Loucy (cell line): ENCODE measurements at regions not wholly inside any gene's neighbourhood (a gene's known extent, or its start where the extent isn't known, plus 50 kb on each side); places are given as distances from the start of the nearest gene placed in this dataset.

Experiments
- EZH2phosphoT487 ChIP-seq: fragments of 200-600 bp; IDR thresholded peaks from 2 replicates; pipeline ENCODE4 v1.6.1; 2018; ENCODE audit warnings: antibody characterized with exemption, mild to moderate bottlenecking, moderate library complexity, borderline replicate concordance
- TF ChIP-seq, protein P1 (sequence below): fragments of 200-600 bp; sonication (generic); conservative IDR thresholded peaks from 2 replicates; pipeline ENCODE4 v1.5.1; 2014; ENCODE audit warnings: mild to moderate bottlenecking, antibody characterized with exemption, low read length

DNA sequence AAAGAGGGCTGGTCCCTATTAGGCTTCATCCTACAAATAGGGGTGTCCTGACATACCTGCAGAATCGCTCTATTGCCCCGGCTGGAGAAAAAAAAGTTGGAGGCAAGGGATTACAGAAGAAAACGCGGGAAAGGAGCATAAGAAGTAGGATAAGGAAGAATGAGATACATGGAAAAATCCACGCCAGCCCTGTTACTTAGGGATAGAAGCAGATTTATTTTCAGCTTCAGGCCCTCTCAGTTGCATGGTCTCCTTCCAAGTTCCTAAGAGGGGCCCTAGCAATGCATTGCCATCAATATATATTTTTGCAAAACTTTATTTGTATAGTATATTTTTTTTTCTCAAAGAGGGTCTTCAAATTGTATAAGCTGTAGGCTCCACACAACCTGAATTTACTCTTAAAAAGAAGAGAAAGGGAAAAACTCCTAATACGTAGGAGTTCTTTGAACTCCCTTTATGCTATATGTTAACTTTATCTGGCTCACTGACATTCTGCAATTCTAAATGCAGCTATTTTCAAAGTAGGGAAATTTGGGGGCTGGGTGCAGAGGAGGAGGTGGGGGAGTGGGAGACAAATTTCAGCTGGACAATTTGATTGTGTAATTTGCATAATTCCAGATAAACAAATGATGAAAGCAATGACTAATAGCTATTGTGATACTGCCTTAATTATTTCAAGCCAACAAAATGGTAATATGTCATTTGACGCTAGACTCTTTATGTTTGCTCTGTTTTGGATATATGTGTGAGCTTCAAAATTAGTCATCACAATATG is 137.7 kb upstream of the TRHDE start:
- no peak for TF ChIP-seq EZH2phosphoT487
- TF ChIP-seq, protein P1, sequence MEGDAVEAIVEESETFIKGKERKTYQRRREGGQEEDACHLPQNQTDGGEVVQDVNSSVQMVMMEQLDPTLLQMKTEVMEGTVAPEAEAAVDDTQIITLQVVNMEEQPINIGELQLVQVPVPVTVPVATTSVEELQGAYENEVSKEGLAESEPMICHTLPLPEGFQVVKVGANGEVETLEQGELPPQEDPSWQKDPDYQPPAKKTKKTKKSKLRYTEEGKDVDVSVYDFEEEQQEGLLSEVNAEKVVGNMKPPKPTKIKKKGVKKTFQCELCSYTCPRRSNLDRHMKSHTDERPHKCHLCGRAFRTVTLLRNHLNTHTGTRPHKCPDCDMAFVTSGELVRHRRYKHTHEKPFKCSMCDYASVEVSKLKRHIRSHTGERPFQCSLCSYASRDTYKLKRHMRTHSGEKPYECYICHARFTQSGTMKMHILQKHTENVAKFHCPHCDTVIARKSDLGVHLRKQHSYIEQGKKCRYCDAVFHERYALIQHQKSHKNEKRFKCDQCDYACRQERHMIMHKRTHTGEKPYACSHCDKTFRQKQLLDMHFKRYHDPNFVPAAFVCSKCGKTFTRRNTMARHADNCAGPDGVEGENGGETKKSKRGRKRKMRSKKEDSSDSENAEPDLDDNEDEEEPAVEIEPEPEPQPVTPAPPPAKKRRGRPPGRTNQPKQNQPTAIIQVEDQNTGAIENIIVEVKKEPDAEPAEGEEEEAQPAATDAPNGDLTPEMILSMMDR = no peak
